ENCODE measurements at regions not wholly inside any gene's neighbourhood (a gene's known extent, or its start where the extent isn't known, plus 50 kb on each side); places are given as distances from the start of the nearest gene placed in this dataset.

GRCh38 chr19:27851543-27852060 lies 1361.3 kb downstream of the UQCRFS1 start:
- DNase-seq (ENCODE audit: low read depth): no peak
- H3K4me3 ChIP-seq (ENCODE audit: low read length): no peak overlapping the region
- TF ChIP-seq CTCF (IDR thresholded peaks at IDR 0.05; ENCODE audit: insufficient read depth, low read depth, low read length, missing control alignments): no peak

DNA sequence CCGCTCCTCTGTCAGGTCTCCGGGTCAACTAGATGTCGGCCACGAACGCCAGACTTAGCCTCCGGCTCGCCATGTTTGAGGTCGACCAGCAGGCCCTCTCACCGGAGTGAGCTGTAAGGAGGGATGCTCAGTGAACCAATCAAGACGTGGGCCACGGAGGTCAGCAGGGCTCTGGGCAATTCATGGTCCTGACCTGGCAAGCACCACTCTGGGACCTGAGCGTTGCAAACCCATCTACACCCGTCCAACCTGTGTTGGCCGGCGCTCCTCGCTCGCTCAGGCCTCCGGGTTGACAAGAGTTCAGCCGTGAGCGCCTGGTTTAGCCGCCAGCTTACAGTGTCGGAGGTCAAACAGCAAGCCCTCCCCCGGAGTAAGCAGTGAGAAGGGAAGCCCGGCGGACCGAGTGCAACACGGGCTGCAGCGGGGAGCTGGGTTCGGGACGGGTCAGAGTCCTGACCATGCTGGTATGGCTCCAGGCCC lies 1361.9 kb downstream of the UQCRFS1 start:
- no peak overlapping the region for H3K4me3 ChIP-seq (ENCODE audit: low read length)
- DNase-seq (ENCODE audit: low read depth): no peak
- no peak for TF ChIP-seq CTCF (IDR thresholded peaks at IDR 0.05; ENCODE audit: insufficient read depth, low read depth, low read length, missing control alignments)

DNA sequence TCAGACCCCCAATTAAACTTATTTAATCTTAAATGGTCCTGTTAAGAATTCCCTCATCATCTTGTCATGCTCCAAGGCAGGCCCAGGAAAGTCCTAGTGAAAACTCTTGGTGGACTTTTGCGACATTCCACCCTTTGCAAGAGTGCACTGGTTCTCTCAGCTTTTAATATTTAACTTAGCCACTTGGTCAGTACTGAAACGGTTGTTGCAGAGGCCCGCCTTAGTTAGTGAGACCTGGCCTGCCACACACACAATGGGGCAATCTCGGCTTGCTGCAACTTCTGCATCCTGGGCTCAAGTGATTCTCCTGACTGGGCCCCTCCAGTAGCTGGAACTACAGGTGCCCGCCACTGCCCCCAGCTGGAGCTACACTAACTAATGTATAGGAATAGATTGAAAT lies 1366.0 kb downstream of the UQCRFS1 start:
- no peak for TF ChIP-seq CTCF (IDR thresholded peaks at IDR 0.05; ENCODE audit: insufficient read depth, low read depth, low read length, missing control alignments)
- no peak for DNase-seq (ENCODE audit: low read depth)
- no peak overlapping the region for H3K4me3 ChIP-seq (ENCODE audit: low read length)

DNA sequence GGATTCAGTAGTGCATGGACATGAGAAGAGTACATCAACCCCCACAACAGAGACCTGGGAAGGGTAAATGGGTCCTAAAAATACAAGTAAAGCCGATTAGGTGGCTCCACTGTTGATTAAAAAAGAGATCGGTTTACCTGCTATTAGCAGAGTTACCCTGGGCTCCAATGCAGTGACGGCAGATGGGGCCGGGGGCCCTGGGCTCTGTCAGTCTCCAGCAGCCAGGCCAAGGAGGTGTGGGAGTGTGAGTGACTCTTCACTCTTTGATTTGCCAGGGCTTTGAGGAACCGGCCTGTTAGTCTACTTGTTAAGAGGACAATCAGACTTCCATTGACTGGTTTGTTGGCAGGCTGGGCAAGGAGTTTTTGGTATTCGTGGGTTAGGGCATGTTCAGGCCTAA lies 1368.7 kb downstream of the UQCRFS1 start:
- no peak for TF ChIP-seq CTCF (IDR thresholded peaks at IDR 0.05; ENCODE audit: insufficient read depth, low read depth, low read length, missing control alignments)
- no peak overlapping the region for H3K4me3 ChIP-seq (ENCODE audit: low read length)
- no peak for DNase-seq (ENCODE audit: low read depth)

DNA sequence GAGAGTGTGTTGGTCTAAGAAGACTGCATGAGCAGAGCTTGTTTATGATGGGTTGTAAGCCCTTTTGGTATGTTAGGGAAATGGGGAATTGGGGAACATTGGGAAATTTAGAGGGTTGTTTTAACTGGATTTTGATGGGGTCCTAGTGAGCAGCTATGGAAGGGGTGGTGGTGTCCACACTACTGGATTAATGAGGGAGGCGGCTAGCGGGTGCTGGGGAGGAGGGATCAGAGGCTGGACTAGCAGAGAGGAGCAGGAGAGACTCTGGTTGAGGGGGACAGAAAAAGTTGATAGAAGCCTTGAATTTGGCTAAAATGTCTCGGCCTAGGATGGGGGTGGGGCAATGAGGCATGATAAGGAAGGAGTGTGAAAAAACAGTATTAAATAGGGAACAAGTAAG lies 1369.1 kb downstream of the UQCRFS1 start:
- no peak overlapping the region for H3K4me3 ChIP-seq (ENCODE audit: low read length)
- no peak for DNase-seq (ENCODE audit: low read depth)
- TF ChIP-seq CTCF (IDR thresholded peaks at IDR 0.05; ENCODE audit: insufficient read depth, low read depth, low read length, missing control alignments): no peak

GRCh38 chr19:27833031-27833430 lies 1379.9 kb downstream of the UQCRFS1 start:
- no peak for TF ChIP-seq CTCF (IDR thresholded peaks at IDR 0.05; ENCODE audit: insufficient read depth, low read depth, low read length, missing control alignments)
- H3K4me3 ChIP-seq (ENCODE audit: low read length): no peak overlapping the region
- peak; percentile 66 for DNase-seq (ENCODE audit: low read depth)

DNA sequence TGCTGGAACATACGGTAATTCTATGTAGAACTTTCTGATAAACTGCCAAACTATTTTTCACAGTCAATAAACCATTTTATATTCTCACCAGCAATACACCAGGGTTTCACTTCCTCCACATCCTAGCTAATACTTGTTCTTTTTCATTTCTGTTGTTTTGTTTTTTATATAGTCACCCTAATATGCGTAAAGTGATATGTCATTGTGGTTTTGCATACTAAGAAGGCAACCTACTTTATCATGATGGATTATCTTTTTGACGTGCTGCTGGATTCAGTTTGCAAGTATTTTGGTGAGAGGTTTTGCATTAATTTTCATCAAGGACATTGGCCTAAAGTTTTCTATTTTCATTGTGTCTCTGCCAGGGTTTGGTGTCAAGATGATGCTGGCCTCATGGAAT lies 1384.1 kb downstream of the UQCRFS1 start:
- H3K4me3 ChIP-seq (ENCODE audit: low read length): no peak overlapping the region
- TF ChIP-seq CTCF (IDR thresholded peaks at IDR 0.05; ENCODE audit: insufficient read depth, low read depth, low read length, missing control alignments): no peak
- no peak for DNase-seq (ENCODE audit: low read depth)

Measured in epithelial cell of esophagus (primary cell).